GM19324 (cell line): ENCODE measurements at regions not wholly inside any gene's neighbourhood (a gene's known extent, or its start where the extent isn't known, plus 50 kb on each side); places are given as distances from the start of the nearest gene placed in this dataset.
"Not testable (repeated sequence)": the region's sequence is repeated elsewhere in the genome, so short reads cannot be mapped to it uniquely, and the experiment has no call there.

ENCODE experiments used
- ATAC-seq: cut with Tn5 transposase; IDR thresholded peaks from one replicate; pipeline ENCODE4 v1.9.1; 2021; ENCODE audit warnings: mild to moderate bottlenecking, moderate library complexity; ENCODE audit not compliant: unreplicated experiment, low FRiP score

GRCh38 chr15:38796589-38796988 lies 232.0 kb upstream of the RASGRP1 start:
- ATAC-seq = no peak

GRCh38 chr15:38797506-38797905 lies 232.9 kb upstream of the RASGRP1 start:
- ATAC-seq = not testable (repeated sequence)

- not testable (repeated sequence) for ATAC-seq
These were observed 234.6 kb upstream of the RASGRP1 start for GRCh38 chr15:38799202-38799601.

GRCh38 chr15:38809621-38810020 lies 245.0 kb upstream of the RASGRP1 start:
- ATAC-seq = no peak

GRCh38 chr15:38810686-38811085 lies 246.1 kb upstream of the RASGRP1 start:
- ATAC-seq = no peak

GRCh38 chr15:38814254-38814653 lies 249.6 kb upstream of the RASGRP1 start:
- ATAC-seq = not testable (repeated sequence)

- no peak for ATAC-seq
These were observed 250.3 kb upstream of the RASGRP1 start for GRCh38 chr15:38814891-38815290.

- ATAC-seq = peak; percentile 92
These were observed 253.0 kb upstream of the RASGRP1 start for GRCh38 chr15:38817427-38818156.

- ATAC-seq = no peak
These were observed 253.7 kb upstream of the RASGRP1 start for GRCh38 chr15:38818157-38818790.

GRCh38 chr15:38819387-38819950 lies 254.9 kb upstream of the RASGRP1 start:
- no peak for ATAC-seq

- no peak for ATAC-seq
These were observed 258.6 kb upstream of the RASGRP1 start for GRCh38 chr15:38823263-38823662.

- ATAC-seq = no peak
These were observed 260.1 kb upstream of the RASGRP1 start for GRCh38 chr15:38824719-38825118.

GRCh38 chr15:38826880-38827279 lies 262.3 kb upstream of the RASGRP1 start:
- no peak for ATAC-seq

GRCh38 chr15:38828031-38828532 lies 263.5 kb upstream of the RASGRP1 start:
- no peak for ATAC-seq

GRCh38 chr15:38829086-38829485 lies 264.5 kb upstream of the RASGRP1 start:
- no peak for ATAC-seq

- ATAC-seq = no peak
These were observed 277.6 kb upstream of the RASGRP1 start for GRCh38 chr15:38842226-38842625.

- no peak for ATAC-seq
These were observed 278.5 kb upstream of the RASGRP1 start for GRCh38 chr15:38843051-38843501.

GRCh38 chr15:38843736-38844590 lies 279.3 kb upstream of the RASGRP1 start:
- ATAC-seq = no peak

GRCh38 chr15:38844736-38845135 lies 280.1 kb upstream of the RASGRP1 start:
- ATAC-seq = no peak

GRCh38 chr15:38846346-38846745 lies 281.7 kb upstream of the RASGRP1 start:
- ATAC-seq = no peak

GRCh38 chr15:38847666-38848065 lies 283.1 kb upstream of the RASGRP1 start:
- ATAC-seq = no peak
